ENCODE measurements at regions not wholly inside any gene's neighbourhood (a gene's known extent, or its start where the extent isn't known, plus 50 kb on each side); places are given as distances from the start of the nearest gene placed in this dataset.

DNA sequence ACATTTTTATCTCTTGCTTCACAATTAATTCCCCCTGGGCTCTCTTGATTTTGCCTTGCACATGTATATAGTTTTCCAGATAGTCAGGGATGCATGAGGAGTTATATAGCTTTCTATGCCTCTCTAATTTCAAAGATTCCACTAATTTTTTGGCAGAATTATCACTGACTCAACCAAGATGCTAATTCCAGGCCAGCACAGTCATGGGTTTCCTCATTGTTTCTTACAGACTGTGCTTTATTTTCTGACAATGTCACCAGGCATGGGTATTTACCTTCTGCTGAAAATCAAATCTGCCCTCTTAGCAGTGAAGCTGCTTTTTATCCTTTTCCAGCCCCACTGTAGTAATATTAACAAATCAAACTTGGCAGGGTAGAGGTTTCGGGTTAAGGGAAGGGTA, 1520.6 kb upstream of the CADM2 start:
- TF ChIP-seq NFXL1 (IDR thresholded peaks at IDR 0.05; ENCODE audit: borderline replicate concordance) (no peak), SIN3A (IDR thresholded peaks at IDR 0.05; ENCODE audit: low read depth, low read length) (no peak), ZNF24 (IDR thresholded peaks at IDR 0.05) (no peak), ZNF622 (IDR thresholded peaks at IDR 0.05) (no peak), RBBP5 (conservative IDR thresholded peaks at IDR 0.05) (no peak), CBX5 (IDR thresholded peaks at IDR 0.05; ENCODE audit: low read depth) (no peak), ZNF217 (IDR thresholded peaks at IDR 0.05) (no peak)
- TF ChIP-seq, protein P1, sequence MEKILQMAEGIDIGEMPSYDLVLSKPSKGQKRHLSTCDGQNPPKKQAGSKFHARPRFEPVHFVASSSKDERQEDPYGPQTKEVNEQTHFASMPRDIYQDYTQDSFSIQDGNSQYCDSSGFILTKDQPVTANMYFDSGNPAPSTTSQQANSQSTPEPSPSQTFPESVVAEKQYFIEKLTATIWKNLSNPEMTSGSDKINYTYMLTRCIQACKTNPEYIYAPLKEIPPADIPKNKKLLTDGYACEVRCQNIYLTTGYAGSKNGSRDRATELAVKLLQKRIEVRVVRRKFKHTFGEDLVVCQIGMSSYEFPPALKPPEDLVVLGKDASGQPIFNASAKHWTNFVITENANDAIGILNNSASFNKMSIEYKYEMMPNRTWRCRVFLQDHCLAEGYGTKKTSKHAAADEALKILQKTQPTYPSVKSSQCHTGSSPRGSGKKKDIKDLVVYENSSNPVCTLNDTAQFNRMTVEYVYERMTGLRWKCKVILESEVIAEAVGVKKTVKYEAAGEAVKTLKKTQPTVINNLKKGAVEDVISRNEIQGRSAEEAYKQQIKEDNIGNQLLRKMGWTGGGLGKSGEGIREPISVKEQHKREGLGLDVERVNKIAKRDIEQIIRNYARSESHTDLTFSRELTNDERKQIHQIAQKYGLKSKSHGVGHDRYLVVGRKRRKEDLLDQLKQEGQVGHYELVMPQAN (conservative IDR thresholded peaks at IDR 0.05), result no peak
- CTCF ChIA-PET, result no interaction called here
- FAIRE-seq (no peak), ATAC-seq (no peak), DNase-seq (ENCODE audit: low read depth, low spot score) (no peak)
- Histone ChIP-seq H4K20me1 (ENCODE audit: control insufficient read depth, insufficient read depth) (no peaks in the 10 kb centered on the region), H3K79me2 (ENCODE audit: control insufficient read depth, insufficient read depth, low read length) (no peaks in the 10 kb centered on the region), H2AFZ (ENCODE audit: control insufficient read depth, low read depth, low read length) (no peak overlapping the region), H3K9me3 (replicated peaks; ENCODE audit: control insufficient read depth, insufficient read depth, low read length) (no peaks in the 10 kb centered on the region; the same call in 2 of the 3 replicates), H3K4me3 (no peak overlapping the region), H3K4me1 (ENCODE audit: control insufficient read depth, insufficient read depth, low read length) (no peaks in the 10 kb centered on the region), H3K9ac (ENCODE audit: control insufficient read depth, insufficient read depth, low read length) (no peak overlapping the region), H3K4me2 (ENCODE audit: control insufficient read depth, insufficient read depth) (no peak overlapping the region), H3K36me3 (ENCODE audit: control insufficient read depth in 2 of 2, insufficient read depth in 2 of 2, low read length in 1 of 2) (no peaks in the 10 kb centered on the region), H3K27ac (ENCODE audit: control insufficient read depth, insufficient read depth) (no peak overlapping the region), H3K27me3 (replicated peaks in 1 of 2; ENCODE audit: control insufficient read depth in 2 of 2, insufficient read depth in 2 of 2, low read length in 1 of 2) (no peaks in the 10 kb centered on the region)
- intact Hi-C loops (cut with micrococcal nuclease; ENCODE audit: unreplicated experiment) (no loop called here), in situ Hi-C loops (cut with MboI) (no loop called here)
- POLR2A ChIA-PET, result no interaction called here
- RAD21 ChIA-PET (ENCODE audit: unreplicated experiment), result no interaction called here
- SMC1A ChIA-PET (ENCODE audit: uncharacterized antibody, unreplicated experiment), result interaction anchor here (1.0 kb wide), 1 partner anchor 14 kb away, joined by 3 read pairs; no protein-coding TSS in a partner anchor
- BruUV-seq (replicated peaks), result no TSS peak
- 0% methylated on average over 1 of the region's 1 CpG for WGBS (ENCODE audit: insufficient coverage, insufficient replicate concordance, low lambda C conversion rate, missing lambda C conversion rate)

DNA sequence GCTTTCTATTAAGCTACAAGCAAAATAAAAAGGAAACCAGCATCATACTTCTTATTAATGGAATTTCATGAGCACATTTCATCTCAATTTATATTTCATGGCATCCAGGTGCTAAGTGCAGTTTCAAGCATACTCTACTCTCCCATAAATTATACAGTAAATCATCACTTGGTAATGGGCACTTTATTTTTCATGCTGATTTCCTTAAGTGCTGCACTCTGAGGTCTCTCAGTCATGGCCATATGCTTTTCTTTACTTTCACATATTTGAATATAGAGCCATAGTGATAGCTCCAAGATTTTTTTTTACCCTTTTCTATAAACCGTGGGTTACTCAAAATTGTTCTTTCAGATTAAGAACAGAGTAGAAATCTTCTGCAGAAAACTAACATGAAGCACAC, 1505.7 kb upstream of the CADM2 start:
- H3K4me3 ChIP-seq, result no peak overlapping the region
- intact Hi-C loops (cut with micrococcal nuclease; ENCODE audit: unreplicated experiment), result no loop called here
- SMC1A ChIA-PET (ENCODE audit: uncharacterized antibody, unreplicated experiment), result no interaction called here

More for the DNA sequence above, 1505.7 kb upstream of the CADM2 start:
- Histone ChIP-seq H3K36me3 (ENCODE audit: control insufficient read depth in 2 of 2, insufficient read depth in 2 of 2, low read length in 1 of 2) (no peaks in the 10 kb centered on the region), H3K27me3 (replicated peaks in 1 of 2; ENCODE audit: control insufficient read depth in 2 of 2, insufficient read depth in 2 of 2, low read length in 1 of 2) (no peaks in the 10 kb centered on the region), H3K9ac (ENCODE audit: control insufficient read depth, insufficient read depth, low read length) (no peak overlapping the region), H3K9me3 (replicated peaks; ENCODE audit: control insufficient read depth, insufficient read depth, low read length) (no peaks in the 10 kb centered on the region), H4K20me1 (ENCODE audit: control insufficient read depth, insufficient read depth) (no peaks in the 10 kb centered on the region), H3K79me2 (ENCODE audit: control insufficient read depth, insufficient read depth, low read length) (no peaks in the 10 kb centered on the region), H3K4me2 (ENCODE audit: control insufficient read depth, insufficient read depth) (no peak overlapping the region), H3K4me1 (ENCODE audit: control insufficient read depth, insufficient read depth, low read length) (no peaks in the 10 kb centered on the region), H2AFZ (ENCODE audit: control insufficient read depth, low read depth, low read length) (no peak overlapping the region), H3K27ac (ENCODE audit: control insufficient read depth, insufficient read depth) (no peak overlapping the region)
- ATAC-seq (no peak), DNase-seq (ENCODE audit: low read depth, low spot score) (no peak), FAIRE-seq (no peak)
- ChIA-PET POLR2A (no interaction called here), CTCF (interaction anchor here (0.9 kb wide), 1 partner anchor 16 kb away, joined by 3 read pairs; no protein-coding TSS in a partner anchor), RAD21 (ENCODE audit: unreplicated experiment) (no interaction called here)
- BruUV-seq (replicated peaks), result no TSS peak
- TF ChIP-seq HDAC6 (IDR thresholded peaks at IDR 0.05; ENCODE audit: unreplicated experiment) (no peak), LARP7 (IDR thresholded peaks at IDR 0.05) (no peak), SREBF2 (IDR thresholded peaks at IDR 0.05; ENCODE audit: low read length) (no peak), SIX5 (IDR thresholded peaks at IDR 0.05; ENCODE audit: low read depth, low read length, severe bottlenecking) (no peak), SPI1 (IDR thresholded peaks at IDR 0.05; ENCODE audit: borderline replicate concordance, insufficient read depth, low read depth, low read length) (no peak)
- 0% methylated on average over 1 of the region's 1 CpG for WGBS (ENCODE audit: insufficient coverage, insufficient replicate concordance, low lambda C conversion rate, missing lambda C conversion rate)
- in situ Hi-C loops (cut with MboI), result no loop called here

Measured in GM12878 (cell line).